WERI-Rb-1 (cell line): ENCODE measurements at regions not wholly inside any gene's neighbourhood (a gene's known extent, or its start where the extent isn't known, plus 50 kb on each side); places are given as distances from the start of the nearest gene placed in this dataset.

Source experiments
- DNase-seq: peaks from one replicate; pipeline ENCODE4 v3.0.0-alpha.2; 2020
- H3K27ac ChIP-seq: fragments of 250-450 bp; sonication (Bioruptor Pico); 2 replicates; pipeline ENCODE4 v1.5.1; 2020; ENCODE audit warnings: mild to moderate bottlenecking, moderate library complexity
- H3K27me3 ChIP-seq: fragments of 250-450 bp; sonication (Bioruptor Pico); 2 replicates; pipeline ENCODE4 v1.5.1; 2021; ENCODE audit warnings: mild to moderate bottlenecking, low read depth, moderate library complexity; ENCODE audit not compliant: insufficient read depth, severe bottlenecking
- H3K36me3 ChIP-seq: fragments of 250-450 bp; sonication (Bioruptor Pico); 2 replicates; pipeline ENCODE4 v1.5.1; 2020; ENCODE audit warnings: mild to moderate bottlenecking, moderate library complexity
- H3K4me3 ChIP-seq: 2 replicates; pipeline ENCODE4 v1.5.1; 2011; ENCODE audit warnings: low read depth, mild to moderate bottlenecking, control low read depth, low read length
- H3K9me3 ChIP-seq: fragments of 250-450 bp; sonication (Bioruptor Pico); 2 replicates; pipeline ENCODE4 v1.5.1; 2021; ENCODE audit warnings: mild to moderate bottlenecking, moderate library complexity; ENCODE audit not compliant: severe bottlenecking
- TF ChIP-seq, protein P1 (sequence below): IDR thresholded peaks from 2 replicates; pipeline ENCODE4 v1.5.1; 2011; ENCODE audit warnings: low read depth, mild to moderate bottlenecking, control low read depth, inconsistent platforms, low read length

DNA sequence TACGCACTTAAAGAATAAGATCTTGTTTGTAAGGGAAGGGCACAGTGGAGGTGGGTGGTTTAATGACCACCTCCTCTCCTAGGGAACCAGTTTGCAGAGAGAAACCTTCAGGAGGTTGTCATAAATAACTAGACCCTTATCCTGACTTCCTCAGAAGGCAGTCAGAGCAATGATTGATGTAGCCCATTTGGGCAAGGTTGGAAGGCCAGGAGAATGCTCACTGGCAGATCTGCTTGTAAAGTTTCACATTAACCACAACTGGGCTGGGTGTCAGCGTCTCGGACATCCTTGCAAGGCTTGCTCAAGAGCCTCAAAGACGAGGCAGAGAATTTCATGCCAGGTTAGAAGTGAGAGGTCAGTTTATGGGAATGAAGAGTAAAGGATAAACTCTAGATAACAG lies 87.6 kb upstream of the TRABD2B start:
- TF ChIP-seq, protein P1, sequence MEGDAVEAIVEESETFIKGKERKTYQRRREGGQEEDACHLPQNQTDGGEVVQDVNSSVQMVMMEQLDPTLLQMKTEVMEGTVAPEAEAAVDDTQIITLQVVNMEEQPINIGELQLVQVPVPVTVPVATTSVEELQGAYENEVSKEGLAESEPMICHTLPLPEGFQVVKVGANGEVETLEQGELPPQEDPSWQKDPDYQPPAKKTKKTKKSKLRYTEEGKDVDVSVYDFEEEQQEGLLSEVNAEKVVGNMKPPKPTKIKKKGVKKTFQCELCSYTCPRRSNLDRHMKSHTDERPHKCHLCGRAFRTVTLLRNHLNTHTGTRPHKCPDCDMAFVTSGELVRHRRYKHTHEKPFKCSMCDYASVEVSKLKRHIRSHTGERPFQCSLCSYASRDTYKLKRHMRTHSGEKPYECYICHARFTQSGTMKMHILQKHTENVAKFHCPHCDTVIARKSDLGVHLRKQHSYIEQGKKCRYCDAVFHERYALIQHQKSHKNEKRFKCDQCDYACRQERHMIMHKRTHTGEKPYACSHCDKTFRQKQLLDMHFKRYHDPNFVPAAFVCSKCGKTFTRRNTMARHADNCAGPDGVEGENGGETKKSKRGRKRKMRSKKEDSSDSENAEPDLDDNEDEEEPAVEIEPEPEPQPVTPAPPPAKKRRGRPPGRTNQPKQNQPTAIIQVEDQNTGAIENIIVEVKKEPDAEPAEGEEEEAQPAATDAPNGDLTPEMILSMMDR, result no peak
- Histone ChIP-seq H3K9me3 (no peaks in the 10 kb centered on the region), H3K27ac (no peak overlapping the region), H3K27me3 (no peaks in the 10 kb centered on the region), H3K36me3 (no peaks in the 10 kb centered on the region), H3K4me3 (no peak overlapping the region)
- no peak for DNase-seq

DNA sequence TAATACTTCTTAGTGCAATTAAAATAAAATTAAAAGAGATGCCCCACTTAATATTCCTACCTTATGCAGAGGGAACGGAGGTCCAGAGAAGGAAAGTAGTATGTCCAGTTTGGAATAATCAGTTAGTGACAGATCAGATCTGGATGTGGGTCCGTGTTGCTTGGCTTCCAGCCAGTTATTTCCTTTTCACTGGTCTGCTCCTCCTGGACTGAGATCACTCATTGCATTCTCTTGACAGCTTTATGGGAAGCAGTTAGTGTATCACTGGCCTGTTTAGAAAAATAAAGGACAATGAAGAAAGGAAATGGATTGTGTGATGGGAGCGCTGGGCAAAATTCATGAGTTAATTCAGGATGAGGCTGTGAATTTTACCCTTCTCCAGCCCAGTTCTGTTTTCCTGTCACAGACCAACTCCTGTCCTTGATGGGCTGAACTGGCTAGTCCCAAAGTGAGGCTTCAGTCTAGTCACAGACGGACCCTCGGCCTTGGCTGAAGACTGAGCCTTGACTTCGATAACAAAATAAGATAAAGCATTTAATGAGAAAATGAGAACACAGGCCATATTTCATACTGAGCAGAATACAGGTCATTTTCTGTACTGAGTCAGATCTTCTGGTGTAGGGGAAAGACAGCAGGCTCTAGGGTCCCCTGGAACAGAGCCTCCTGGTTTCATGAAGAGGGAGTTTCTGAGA lies 85.2 kb upstream of the TRABD2B start:
- Histone ChIP-seq H3K36me3 (no peaks in the 10 kb centered on the region), H3K27me3 (no peaks in the 10 kb centered on the region), H3K4me3 (no peak overlapping the region), H3K9me3 (no peaks in the 10 kb centered on the region), H3K27ac (no peak overlapping the region)
- DNase-seq, result no peak
- TF ChIP-seq, protein P1, result no peak

DNA sequence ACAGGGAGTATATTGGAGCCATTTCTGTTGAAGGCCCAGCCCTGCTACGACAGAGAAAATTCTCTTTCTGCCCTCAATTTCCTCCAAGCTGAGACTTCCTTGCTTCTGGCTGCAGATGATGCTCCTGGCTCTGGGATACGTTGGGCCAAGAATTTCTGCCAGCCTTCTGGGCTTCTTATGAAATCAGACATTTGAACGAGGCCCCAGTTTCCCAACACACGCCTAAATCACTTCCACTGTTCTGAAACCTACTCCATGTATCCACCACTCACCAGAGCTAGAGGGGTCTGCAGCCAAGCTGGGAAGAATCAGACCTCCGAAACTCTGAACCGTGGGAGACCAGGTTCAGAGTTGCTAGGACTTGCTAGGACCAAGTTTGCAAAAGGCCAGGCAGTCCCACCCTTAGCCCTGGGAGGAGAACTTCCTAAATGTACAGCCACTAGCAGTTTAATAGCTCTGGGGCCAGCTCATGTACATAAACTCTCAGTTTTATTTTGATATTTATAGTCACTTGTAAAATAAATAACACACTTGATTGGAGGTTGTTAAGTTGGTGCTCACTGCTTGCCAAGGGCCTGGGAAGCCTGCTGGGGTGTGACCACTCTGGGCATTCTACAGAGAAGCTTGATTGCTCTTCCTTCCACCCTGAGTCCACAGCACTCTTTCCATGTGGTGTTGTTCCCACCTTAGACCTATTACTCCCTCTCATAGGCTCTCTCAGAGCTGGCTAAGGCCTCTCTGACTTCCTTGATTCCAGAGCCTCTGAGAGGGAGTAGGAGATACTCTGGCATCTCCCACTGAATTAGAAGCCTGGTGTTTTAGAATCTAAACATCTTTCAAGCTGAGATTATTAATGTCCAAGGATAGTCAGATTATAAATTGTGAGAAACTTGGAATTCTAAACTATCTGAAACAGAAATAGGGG lies 83.4 kb upstream of the TRABD2B start:
- no peaks in the 10 kb centered on the region for H3K27me3 ChIP-seq
- H3K36me3 ChIP-seq, result no peaks in the 10 kb centered on the region
- TF ChIP-seq, protein P1, result no peak
- no peak overlapping the region for H3K4me3 ChIP-seq
- no peak overlapping the region for H3K27ac ChIP-seq
- no peak for DNase-seq
- no peaks in the 10 kb centered on the region for H3K9me3 ChIP-seq

DNA sequence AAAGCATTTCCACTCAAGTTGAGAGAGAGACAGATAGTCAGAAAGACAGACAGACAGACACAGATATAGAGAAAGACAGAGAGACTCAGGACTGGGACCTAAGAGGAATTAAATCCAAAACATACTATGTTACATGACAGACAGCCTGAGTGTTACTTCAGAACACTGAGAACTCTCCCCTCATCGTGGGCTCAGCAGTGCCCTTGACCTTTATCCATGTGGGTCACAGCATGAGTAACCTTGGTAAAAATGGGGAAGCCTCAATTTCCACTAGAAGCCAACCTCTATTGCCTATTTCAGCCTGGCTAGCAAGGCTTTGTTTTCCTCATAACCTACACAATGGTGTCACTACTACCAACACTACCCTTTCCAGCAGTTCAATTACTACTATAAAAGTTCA lies 81.9 kb upstream of the TRABD2B start:
- no peaks in the 10 kb centered on the region for H3K27me3 ChIP-seq
- DNase-seq, result no peak
- TF ChIP-seq, protein P1, result no peak

DNA sequence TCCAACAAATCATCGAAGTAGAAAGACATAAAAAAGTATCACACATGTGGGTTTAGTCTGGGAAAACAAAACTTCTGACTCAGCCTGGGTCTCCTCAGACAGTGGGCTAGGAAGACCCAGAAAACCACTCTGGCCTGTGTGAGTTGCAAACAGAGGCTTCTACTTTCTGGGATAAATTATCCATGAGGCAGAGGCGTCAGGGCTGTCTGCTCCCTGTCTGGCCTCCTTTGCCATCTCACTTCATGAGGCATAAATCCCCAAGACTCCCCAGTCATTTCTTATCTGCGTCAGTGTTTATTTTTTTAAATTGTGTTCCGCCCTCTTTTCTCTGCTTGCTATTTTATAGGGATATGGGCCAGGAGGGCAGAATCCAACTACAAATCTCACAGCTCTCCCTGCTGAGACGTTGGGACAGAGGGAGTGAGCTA lies 80.6 kb upstream of the TRABD2B start:
- DNase-seq, result no peak
- no peaks in the 10 kb centered on the region for H3K9me3 ChIP-seq
- no peaks in the 10 kb centered on the region for H3K27me3 ChIP-seq
- H3K4me3 ChIP-seq, result no peak overlapping the region
- TF ChIP-seq, protein P1, result no peak
- no peaks in the 10 kb centered on the region for H3K36me3 ChIP-seq
- no peak overlapping the region for H3K27ac ChIP-seq

More for the DNA sequence above, 81.9 kb upstream of the TRABD2B start:
- Histone ChIP-seq H3K9me3 (no peaks in the 10 kb centered on the region), H3K27ac (no peak overlapping the region), H3K36me3 (no peaks in the 10 kb centered on the region), H3K4me3 (no peak overlapping the region)
